Cerebellar cortex (tissue), 1 donor: ENCODE measurements at regions not wholly inside any gene's neighbourhood (a gene's known extent, or its start where the extent isn't known, plus 50 kb on each side); places are given as distances from the start of the nearest gene placed in this dataset.
A peak's percentile ranks its signal among the peaks of the same experiment; 100 is the strongest.

ENCODE experiments used
- DNase-seq: peaks from one replicate; pipeline ENCODE4 v3.0.0-alpha.2; 2015; ENCODE audit warnings: low spot score

DNA sequence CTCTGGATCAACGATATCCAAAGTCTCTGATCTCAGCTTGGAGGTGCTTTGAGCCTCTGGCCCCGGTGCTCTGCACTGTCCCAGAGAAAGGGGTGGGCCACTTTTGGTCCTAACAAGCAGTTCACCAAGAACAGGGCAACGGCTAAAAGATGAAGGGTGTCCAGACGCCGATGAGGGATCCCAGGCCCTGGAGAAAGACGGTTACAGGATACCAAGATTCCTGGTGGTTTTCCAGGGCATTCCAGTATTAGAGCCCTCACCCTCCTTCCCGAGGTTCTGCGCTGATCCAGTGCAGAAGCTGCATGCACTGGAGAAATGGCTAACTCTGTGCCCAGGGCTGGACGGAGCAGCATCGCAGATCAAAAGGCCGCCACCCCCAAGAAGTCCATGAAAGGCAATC lies 149.9 kb upstream of the IRF2BP2 start:
- DNase-seq: no peak

DNA sequence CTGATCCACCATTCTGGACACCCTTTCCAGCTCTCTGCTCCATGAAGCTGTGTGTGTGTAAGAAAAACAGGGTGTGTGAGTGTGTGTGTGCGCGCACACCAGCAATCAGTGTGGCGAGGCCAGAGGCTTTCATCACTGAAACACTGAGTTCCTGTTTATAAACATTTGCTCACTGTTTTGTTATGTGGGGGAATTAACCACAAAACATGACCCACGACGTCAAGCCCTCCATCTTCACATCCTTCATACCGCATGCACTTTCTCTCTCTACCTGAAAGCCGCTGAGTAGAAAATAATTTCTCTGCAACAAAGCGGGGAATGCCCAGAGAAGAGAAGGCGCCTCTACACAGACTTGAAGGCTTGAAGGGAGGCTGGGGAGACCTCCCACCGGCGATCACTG lies 148.9 kb upstream of the IRF2BP2 start:
- no peak for DNase-seq

GRCh38 chr1:234756857-234757256 lies 146.9 kb upstream of the IRF2BP2 start:
- no peak for DNase-seq

- no peak for DNase-seq
Observed at GRCh38 chr1:234756066-234756774, 146.2 kb upstream of the IRF2BP2 start.

DNA sequence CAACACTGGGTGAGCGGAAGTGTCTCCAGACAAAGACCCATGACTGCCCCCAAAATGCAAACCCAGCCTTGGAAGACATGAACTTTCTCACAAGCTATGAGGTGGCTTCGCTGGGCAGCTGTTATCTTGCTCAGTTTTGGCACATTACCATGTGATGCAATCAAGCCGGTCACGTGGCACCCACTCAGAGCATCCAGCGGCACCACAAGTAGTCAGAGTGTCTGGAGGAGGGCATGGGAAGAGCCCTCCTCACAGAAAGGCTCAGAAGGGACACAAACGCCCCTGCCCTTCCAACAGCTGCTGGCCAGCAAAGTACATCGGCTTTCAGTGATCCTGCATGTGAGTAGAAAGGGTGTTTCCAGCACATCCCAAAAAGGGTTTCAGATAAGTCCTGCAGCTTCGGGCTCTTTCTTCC lies 145.5 kb upstream of the IRF2BP2 start:
- no peak for DNase-seq

DNA sequence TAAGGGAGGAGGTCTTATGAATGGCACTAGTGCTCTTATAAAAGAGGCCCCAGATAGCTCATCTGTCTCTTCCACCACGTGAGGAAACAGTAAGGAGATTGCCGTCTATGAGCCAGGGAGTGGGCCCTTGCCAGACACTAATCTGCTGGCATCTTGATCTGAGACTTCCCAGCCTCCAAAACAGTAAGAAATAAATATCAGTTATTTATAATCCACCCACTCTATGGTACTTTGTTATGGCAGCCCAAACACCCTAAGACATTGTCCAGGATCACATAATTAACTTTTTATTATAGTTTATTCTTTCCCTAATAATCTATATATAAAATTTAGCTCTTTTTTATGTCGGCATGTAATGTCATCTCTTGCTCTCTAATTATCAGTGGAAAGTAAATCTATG lies 144.0 kb upstream of the IRF2BP2 start:
- no peak for DNase-seq

- no peak for DNase-seq
Observed at GRCh38 chr1:234752927-234753326, 142.9 kb upstream of the IRF2BP2 start.

- DNase-seq: no peak
Observed at GRCh38 chr1:234751678-234752077, 141.7 kb upstream of the IRF2BP2 start.

DNA sequence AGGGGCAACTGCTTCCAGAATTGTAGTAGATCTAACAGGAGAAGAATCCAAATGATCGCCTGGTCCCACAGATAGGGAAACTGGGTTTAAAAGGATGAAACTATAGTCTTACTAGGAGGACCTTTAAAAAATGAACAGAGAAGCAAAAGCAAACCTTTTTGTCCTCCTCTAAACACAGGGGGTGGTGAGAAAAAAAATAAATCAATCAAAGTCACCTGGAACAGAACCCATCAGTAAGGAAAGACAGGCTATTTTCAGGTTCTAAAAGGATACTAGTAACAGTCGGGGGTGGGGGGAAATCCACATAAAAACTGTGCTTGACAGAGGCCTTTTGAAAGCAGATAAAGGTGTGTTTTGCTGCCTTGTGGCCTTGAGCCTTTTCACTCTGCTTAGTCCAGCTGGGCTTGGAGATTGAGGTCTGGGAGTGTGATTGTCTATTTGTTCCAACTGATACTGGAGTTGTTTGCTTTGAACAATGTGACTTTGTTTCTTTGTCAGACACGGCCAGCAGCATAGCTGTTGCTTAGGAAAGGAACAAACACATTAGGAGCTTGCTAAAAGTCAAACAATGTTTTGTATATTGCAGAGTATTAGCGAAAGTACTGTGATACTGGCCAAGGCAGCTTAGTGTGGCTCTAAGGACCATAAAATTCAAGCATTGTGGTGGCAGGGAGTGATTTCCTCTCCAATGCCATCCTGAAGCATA lies 141.1 kb upstream of the IRF2BP2 start:
- no peak for DNase-seq

DNA sequence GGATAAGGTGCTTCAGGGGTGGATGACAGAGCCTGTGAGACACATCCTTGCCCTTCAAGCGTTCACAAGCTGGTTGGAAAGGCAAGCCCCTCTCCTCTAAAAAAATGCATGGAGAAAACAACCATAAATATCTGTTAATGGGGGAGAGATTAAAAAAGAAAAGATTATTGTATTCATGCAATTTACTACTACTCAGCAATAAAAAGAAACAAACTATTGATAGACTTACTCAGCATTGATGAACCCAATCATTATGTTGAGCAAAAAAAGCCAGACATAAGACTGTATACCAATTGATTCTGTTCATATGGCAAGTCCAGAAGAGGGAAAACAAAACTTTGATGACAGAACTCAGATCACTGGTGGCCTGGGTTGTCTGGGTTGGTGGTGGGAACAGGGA lies 138.7 kb upstream of the IRF2BP2 start:
- DNase-seq: no peak

GRCh38 chr1:234748066-234748465 lies 138.1 kb upstream of the IRF2BP2 start:
- DNase-seq: no peak

- DNase-seq: no peak
Observed at GRCh38 chr1:234746798-234747196, 136.8 kb upstream of the IRF2BP2 start.

GRCh38 chr1:234745844-234746797 lies 136.1 kb upstream of the IRF2BP2 start:
- DNase-seq: no peak

DNA sequence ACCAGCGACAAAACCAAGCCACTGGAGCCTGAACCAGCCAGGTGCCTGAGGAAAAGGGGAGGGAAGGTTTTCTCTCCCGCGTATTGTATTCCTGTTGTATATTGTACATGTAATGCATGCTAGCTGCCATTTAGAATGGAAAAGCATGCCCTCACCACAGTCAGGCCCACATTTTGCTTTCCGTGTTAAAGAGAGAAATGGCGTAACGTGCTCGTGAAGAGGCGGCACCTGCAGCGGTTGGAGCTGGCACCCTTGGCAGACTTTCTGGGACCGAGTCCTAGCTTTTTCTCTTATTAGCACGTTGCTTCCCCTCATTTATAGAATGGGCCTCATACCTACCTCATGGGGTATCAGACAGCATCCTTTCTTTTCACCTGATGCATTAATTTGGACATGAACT lies 135.3 kb upstream of the IRF2BP2 start:
- no peak for DNase-seq

GRCh38 chr1:234743791-234744611 lies 134.0 kb upstream of the IRF2BP2 start:
- peak; percentile 64 for DNase-seq

DNA sequence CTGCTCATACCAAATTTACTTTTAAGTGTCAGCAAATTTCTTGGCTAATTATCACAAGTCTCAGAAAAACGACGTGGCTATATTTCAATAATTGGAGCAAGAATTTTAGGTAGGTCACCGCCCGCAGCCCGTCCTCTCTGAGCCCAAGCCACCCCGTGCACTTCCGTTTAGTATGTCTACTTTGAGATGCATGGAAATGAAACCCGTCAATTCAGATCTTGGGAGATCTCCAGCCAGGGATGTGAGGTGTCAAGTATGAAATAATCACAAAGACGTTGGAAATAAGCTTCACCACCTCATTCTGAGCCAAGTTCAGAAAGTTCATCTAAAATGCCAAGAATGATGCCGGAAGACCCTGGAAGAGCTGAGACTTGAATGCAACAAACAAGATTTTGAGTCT lies 132.6 kb upstream of the IRF2BP2 start:
- no peak for DNase-seq

- no peak for DNase-seq
Observed at GRCh38 chr1:234737967-234738314, 128.0 kb upstream of the IRF2BP2 start.

DNA sequence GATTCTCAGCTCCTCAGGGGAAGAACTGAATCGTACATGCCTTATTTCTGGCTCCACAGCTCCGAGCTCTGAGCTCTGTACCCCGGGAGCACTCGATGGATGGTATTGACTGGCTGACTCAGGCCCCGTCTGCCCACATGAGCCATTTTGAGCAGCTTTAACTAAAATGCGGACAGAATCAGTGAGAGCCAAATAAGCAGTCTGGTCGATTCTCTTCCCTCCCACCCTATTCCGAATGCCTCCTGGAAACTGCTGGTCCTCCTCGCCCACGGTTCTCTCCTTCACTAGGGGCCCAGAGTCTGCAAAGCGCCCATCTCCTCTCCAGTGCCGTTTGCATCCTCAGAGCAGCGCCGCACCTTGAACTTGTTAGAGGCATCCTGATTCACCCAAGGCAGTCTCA lies 125.9 kb upstream of the IRF2BP2 start:
- no peak for DNase-seq

GRCh38 chr1:234735476-234735875 lies 125.5 kb upstream of the IRF2BP2 start:
- no peak for DNase-seq

- DNase-seq: no peak
Observed at GRCh38 chr1:234734869-234735268, 124.9 kb upstream of the IRF2BP2 start.

DNA sequence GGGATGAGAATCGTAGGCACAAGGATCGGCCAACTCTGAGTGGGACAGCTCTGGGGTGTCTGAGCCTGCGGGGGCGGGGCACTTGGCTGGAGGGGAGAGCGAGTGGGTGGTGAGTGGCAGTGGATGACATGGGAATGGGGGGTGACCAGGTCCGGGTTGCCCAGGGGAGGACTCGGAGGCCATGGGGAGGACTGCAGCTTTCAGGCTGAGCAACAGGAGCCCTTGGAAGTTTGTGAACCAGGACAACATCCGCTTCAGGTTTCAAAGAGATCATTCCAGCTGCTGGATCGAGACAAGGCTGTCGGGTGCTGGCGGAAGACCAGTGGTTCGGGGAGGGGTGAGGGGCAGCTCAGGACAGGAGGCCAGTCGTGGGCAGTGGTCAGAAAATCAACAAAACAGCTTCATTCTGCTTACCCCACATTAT lies 124.4 kb upstream of the IRF2BP2 start:
- no peak for DNase-seq

- DNase-seq: no peak
Observed at GRCh38 chr1:234733427-234733826, 123.4 kb upstream of the IRF2BP2 start.
